CD4-positive, alpha-beta T cell treated with Interleukin-21 for 1 hour (primary cell): ENCODE measurements at regions not wholly inside any gene's neighbourhood (a gene's known extent, or its start where the extent isn't known, plus 50 kb on each side); places are given as distances from the start of the nearest gene placed in this dataset.

ENCODE experiments used
- DNase-seq: peaks from one replicate; pipeline ENCODE4 v3.0.0-alpha.2; 2020

DNA sequence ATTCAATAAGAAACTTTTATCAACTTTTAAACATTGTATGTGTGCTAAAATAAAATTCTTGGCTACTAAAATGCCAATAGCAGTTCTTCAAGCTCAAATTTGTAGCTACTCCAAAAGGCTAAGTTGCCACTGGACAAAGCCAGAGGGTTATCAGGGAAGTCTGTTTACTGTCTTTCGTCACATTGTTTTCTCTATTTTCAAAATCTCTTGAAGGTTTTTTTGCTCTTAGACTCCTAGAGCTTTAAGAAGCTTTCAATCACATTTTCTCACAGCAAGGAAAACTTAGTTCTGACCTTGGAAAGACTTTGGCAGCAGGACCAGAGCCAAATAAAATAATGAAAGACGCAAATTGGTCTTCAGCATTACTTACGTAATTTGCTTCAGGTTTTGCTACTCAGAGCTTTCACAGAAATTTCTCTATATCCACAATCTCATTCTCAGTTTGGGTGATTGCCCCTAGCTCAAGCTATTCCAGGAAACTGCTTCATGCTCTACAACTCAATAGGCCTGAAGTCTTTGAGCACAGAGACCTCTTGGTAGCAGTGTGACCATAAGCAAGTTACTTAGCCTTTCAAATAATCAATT, 257.7 kb downstream of the GABRG2 start:
- no peak for DNase-seq

DNA sequence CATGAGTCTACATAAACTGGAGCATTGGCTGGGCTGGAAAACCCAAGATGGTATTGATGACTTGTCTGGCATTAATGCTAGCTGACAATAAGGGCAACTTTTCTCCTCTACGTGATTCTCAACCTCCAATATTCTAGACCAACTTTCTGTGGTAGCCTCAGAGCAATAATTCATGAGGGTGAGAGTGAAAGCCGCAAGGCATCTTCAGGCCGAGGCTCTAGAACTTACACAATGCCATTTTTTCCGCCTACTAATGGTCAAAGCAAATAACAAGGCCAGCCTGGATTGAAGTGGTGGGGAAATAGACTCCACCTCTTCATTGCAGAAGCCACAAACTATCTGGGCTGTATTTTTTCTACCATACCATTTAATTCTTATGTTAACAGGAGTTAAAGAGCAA, 267.4 kb downstream of the GABRG2 start:
- DNase-seq: no peak

DNA sequence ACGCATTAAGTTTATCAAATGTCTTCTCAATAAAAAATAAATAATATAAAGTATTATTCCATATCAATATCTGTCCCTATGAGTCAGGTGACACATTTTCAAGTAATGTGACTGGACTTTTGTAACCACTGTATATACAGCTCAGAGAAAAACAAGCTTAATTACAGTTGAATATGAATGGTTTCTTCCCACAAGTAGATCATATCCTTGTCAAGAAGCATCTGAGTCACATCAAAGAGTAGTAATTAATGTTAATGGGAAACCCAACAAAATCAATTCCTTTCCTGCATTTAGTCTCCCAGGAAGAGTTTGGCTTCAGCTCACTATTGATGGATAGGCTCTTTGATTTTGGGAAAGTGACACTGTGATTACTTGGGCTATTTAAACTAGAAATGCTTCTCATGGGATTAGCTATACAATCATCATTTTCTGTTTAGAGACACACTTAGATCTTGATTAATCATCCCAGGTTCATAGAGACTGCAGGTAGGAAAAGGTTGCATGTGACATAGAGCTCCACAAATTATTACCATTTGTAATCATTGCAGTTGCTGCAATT, 292.9 kb downstream of the GABRG2 start:
- no peak for DNase-seq

DNA sequence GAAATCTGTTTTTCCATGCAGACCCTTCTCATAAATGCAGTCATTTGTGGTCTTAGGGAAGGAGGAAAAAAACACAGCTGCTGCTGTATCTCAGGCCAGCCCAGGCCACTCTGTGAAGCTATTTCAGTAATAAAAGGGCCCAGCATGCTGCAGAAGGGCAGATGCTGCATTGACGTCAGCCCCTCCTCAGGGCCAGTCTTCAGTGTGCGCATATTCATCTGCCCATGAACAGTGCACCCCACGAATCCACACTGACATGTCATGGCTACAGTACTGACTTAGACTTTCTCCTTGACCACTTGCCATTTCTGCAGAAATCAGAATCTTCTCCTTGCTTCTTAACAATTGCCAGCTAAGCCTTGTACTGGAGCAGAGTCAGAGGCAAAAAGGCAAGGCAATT, 304.7 kb downstream of the GABRG2 start:
- DNase-seq: no peak

DNA sequence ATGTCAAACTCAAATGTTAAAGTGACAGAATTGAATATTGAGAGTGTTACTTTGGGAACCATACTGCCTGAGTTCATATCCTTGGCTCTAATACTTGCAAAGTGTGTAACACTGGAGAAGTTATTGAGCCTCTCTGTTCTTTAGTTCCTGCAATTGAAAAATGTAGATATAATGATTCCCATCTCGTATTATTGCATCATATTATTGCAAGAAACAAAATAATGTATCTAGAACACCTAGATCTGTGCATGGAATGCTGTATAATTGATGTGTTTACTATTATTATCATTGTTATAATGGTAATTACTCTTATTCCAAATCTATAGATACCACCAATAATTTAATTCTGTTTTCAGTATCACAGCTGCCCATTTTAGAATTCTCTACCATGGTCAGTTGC, 310.3 kb downstream of the GABRG2 start:
- DNase-seq: no peak

DNA sequence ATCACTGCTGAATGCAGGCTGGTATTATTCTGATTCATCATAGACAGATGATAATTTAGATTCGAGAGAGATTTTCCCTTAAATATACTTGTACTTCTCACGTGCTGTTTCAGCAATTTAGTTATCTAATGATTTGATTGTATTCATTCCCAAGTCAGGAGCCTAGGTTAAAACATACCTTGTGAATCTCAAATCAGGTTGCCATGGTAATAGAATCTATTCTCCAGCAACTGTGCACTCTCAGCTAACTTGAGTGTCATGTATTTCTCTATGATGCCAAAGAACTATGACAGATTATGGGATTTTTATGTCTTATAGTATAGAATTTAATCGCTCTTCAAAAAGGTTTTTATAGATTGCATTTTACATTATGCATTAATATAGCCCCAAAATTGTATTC, 315.3 kb downstream of the GABRG2 start:
- no peak for DNase-seq

DNA sequence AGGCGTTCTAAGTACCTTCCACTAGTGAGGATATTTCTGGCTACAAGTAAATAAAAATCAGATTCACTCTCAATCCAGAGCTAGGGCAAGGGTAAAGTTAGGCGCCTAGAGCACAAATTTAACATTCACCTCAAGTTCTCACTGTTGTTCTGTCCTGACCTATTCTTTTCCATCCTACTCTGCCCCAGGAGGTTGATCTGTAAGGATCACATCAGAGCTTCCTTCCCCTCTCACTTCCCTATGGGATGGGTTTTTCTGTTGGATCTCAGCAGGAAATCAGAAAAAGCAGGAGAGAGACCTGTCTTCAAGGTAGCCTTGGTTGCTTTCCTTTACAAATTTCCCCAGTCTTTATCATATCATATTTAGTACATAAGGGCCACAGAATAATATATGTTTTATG, 316.7 kb downstream of the GABRG2 start:
- DNase-seq: no peak

DNA sequence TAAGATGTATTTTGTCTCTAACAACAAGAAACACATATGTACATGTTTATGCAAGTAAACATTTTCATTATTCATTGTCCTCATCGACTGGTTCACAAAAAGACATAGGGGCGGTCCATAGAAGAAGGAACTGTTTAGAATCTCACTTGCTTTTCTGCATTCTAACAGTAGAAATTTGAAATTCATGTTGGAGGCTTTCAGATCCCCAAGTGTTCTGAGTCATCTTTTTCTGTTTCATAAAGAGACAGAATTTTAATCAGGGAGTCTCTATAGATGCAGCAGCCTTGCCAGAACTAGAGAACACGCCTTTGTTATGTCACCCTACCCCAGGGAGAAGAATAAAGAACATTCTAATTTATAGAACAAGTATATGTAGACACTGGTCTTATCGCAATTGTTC, 324.3 kb downstream of the GABRG2 start:
- no peak for DNase-seq

DNA sequence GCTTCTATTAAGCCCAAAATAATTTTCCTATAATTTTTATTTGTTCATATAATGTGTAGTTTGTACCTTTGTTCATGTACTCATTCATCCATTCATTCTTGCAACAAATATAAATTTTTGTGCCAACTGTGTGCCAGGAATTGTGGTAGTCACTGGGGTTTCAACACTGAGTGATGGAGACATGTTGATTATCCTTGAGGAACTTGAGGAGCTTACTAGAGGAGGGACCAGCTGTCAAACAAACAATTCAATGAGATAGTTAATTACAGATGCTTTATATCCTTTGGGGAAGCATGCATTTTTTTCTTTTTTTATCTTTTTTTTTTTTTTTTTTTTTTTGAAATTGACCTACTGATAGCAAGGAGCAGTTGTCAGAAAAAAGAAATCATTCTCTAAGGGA, 324.8 kb downstream of the GABRG2 start:
- no peak for DNase-seq

DNA sequence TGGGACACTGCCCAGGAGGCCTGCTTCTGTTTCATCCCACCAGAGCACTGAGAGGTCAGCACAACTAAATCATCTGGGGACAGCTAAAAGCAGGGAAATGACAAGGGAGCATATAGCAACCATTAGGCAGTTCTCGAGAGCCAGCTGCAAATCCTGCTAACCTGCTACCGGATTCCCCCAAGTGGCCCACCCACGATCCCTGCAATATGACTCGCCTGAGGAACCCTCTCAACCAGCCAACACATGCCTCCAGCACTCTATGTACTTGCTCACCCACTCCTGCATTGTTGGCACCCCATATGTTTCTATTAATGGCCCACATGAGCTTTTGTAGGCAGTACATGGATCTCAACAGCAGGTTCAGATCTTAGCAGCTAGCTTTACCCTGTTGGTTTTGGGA, 326.0 kb downstream of the GABRG2 start:
- DNase-seq: no peak

DNA sequence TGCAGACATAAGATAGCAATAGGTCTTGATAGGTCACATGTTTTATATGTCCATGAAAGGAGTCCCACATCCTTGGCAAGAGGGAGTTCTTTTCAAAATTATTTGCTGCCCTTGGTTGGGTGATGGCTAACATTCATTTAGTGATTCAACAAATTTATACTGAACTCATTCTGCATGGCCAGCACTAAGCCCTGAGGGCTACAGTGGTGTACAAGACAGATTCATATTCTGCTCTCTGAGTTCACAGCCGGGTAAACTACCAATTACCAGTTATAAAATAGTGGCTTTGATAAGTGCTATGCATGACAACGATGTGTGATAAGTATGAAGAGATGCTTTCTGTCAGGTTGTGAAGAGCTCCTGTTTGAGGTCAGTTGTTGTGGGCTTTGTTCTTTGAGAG, 340.0 kb downstream of the GABRG2 start:
- DNase-seq: no peak

DNA sequence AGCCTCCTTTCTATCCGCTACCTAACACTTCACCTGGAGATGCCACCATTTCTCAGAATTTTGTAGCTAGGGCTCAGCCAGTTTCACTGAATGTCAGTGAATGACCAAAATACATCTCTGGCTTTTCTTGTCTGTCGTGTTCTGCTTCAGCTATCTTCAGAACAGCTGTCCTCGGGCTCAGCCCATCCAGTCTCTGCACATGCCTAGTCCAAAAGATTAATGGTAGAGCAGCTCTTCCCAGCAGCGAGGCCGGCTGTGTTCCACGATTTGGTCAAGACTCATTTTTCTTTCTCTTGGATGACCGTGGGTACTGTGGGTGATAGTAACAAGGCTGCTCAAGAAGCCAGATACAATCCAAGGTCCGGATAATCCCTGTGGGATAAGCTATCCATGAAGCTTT, 342.8 kb downstream of the GABRG2 start:
- no peak for DNase-seq

DNA sequence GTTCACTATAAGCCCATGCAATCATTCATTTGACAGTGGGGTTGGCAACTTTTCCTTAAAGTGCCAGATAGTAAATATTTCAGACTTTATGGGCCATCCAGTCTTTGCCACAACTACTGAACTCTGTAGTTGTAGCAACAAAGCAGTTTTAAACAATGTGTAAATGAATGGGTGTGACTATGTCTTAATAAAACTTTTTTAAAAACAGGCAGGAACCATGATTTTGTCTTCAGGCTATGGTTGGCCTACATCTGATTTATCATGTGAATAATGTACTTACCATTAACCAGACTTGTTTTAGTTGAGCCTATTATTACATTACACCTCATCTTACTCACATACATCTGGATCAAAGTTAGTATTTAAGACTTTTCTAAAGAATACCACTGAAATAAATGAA, 361.6 kb downstream of the GABRG2 start:
- no peak for DNase-seq

DNA sequence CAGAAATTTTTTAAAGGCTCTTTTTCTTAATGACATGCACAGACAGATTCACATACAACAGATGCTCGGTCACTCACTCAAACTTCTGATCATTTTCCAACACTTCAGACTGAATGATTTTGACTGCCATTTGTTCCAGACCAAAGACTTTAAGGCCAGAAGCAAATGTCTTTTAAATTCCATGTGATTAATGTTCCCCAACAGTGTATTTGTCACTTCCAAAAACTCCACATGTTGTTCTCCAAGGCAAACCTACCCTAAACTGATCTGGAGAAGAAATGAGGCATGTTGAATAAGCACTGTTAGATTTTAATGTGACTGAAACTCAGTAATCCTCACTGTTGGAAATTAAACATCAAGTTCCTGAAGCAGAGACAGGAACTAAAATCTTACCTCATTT, 366.7 kb downstream of the GABRG2 start:
- DNase-seq: no peak

DNA sequence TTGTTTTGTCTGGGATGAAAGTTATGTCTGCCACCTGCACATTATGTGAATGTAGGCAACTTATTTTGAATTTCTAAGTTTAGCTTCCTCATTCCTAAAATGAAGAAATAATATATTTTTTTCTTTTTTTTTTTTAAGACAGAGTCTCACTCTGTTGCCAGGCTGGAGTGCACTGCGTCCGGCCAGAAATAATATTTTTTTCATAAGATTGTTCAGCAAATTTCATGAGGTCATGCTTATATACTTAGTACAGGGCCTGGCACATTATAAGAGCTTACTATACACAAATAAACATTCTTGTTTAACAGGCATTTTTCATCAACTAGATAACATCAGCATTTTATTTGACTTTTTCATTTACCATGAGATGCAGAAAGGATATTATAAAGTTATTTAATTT, 368.5 kb downstream of the GABRG2 start:
- DNase-seq: no peak

DNA sequence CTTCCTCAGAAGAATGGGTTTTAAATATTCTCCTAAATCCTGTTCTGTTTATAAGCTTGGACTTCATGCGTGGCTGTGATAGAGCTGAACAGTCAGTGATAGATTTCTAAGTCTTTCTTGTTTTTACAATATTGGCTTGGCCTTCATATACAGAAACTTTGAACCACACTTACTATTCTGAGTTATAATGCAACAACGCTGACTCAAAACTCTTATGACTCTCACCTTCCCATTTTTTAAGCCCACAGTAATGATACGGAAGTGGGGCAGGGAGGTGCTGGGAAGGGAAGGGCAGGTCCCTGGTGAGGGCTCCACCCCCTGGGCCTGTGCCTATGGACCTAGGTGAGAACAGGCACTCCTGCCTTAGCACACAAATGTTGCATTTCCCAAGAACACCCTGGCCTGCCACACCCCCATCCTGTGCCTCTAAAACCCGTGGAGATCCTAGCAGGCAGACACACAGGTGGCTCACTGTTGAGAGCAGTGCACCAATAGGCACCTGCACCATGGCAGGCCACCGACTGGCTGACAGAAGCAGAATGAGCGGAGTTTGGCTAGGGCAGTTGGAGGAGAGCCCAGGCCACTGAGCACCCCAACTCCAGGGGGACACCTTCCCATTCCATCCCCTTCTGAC, 376.7 kb downstream of the GABRG2 start:
- DNase-seq: no peak

DNA sequence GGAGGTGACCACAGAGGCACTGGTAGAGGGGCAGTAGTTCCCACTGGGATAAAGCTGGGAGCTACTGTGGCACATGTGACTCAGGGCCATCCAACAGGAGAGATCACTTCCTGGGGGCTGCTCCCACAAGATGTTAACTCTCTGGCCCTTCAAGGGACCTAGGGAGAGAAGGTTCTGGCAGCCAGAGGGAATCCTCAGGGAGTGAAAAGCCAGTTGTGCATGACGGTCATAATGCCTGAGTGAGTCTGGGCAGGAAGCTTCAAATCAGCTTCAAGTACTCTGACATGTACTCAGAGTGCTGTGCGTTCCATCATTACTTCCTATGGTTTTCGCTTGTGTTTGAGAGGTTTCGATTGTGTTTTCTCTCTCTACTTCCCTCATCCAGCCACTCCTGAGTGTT, 388.5 kb downstream of the GABRG2 start:
- no peak for DNase-seq

DNA sequence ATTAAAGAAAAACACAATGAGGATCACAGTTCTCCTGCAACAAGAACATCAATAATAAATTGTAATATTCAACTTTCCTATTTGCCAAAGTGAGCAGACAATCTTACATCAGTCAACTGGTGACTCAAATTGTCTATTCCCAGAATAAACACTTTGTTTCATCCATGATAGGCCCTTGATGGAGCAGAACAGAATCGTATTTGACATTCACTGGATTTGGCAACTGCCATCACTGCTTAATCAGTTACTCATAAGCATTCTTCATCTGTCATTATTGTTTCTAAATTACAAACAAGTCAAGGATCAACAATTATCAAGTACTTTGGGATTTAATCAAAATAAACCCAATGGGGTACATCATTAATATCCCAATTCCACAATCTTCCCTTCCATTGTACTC, 398.4 kb downstream of the GABRG2 start:
- DNase-seq: no peak

DNA sequence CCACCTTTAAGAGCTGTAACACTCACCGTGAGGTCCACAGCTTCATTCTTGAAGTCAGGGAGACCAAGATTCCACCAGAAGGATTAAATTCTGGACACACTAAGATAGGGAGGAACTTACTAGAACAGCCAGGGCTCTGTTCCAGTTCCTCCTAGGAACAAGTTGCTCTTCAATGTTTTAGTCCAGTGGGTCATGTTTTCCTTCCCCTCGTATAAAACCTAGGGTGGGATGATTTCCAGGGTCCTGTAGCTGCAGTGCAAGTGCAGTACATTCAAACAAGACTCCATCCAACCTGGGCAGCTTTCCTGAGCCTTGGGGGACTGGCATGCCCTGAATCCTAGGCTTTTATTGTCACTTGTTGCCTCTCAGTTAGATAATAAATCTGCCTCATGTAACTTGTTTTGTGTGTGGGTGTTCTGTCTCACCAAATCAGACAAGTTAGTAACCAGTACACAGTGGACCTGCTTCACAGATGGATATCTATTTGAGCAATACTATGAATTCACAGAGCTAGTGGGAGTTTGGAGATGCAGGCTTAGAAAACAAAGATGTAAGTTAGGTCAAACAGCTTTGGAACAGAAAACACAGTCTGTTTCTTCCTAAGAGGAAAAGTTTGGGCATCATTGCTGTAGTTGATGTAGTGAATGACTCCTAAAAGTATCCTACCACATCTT, 405.6 kb downstream of the GABRG2 start:
- DNase-seq: no peak

DNA sequence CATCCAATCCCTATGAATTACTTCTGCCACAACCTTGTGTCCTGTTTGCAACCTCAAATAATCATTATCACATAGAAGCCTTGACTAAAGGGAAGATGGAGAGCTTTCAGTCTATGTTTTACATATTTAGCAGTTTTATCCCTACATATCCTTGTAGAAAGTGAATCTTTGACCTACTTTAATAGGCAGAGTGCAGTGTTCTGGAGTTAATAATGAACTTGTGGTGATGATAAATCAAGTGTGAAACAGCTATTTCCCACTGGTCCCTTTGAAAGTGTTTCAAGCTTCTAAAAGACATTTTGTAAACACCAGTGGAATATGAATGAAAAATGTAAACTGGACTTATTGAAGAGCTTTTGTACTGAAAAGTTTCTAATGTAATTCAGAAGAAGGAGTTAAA, 406.7 kb downstream of the GABRG2 start:
- DNase-seq: no peak

DNA sequence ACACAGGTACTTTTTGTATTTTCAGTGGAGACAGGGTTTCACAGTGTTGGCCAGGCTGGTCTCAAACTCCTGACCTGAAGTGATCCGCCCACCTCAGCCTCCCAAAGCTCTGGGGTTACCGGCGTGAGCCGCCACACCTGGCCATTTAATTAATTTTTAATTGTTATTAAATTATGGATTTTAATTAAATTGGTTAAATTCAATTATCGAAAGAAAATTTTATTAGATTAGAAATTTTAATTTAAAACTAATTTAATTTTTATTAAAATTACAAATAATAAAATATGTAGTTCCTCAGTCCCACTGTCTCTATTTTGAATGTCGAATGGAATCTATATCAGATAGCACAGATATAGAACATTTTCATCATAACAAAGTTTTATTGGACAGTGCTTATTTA, 416.5 kb downstream of the GABRG2 start:
- no peak for DNase-seq

DNA sequence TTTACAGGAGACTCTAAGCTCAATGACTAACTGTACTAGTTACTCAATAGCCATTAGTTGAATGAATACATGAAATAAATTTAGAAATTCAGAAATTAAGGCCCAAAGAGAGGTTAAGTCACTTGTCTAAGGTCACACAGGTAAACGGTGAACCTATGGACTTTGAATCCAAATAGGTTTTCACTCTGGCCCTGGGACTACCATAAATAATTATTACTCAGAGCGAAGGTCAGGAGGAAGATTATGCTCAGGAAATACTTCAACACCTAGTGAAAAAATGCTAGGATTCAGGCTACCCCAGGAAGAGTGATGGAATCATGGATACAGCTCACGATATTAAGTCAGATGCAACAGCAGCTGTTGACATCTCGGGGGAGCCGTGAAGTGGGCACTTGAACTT, 417.4 kb downstream of the GABRG2 start:
- no peak for DNase-seq

DNA sequence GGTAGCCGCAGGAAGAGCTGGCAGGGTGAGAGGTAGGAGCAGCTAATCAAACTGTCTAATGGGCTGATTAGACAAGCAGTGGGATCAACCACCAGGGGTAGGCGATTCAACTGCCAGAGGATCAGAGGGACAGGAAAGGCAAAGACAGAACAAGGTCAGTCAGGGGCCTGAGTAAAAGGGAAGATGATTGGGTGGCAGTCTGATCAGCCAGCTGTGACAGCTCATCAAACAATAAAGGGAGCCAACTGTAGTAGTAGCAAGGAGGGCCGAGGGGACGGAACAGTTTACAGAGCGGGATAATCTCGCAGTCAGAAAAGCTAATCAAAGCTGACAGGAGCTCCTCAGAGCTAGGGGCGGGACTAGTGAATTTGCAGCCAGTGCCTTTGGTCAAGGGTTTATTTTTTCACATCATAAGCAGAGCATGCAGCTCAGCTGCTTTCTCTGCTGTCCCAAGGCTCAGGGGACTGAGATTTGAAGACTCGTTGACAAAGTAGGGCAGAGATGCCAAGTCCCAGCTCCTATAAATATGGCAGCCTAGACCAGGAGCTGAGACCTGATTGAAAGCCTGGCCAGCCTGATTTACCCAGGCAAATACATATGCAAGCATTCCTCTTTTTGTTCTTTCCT, 418.2 kb downstream of the GABRG2 start:
- no peak for DNase-seq
